Epithelial cell of esophagus (primary cell): ENCODE measurements at regions not wholly inside any gene's neighbourhood (a gene's known extent, or its start where the extent isn't known, plus 50 kb on each side); places are given as distances from the start of the nearest gene placed in this dataset.

Experiments used
- DNase-seq: peaks from one replicate; pipeline ENCODE4 v3.0.0; 2010; ENCODE audit warnings: low read depth
- H3K4me3 ChIP-seq: 2 replicates; pipeline ENCODE4 v1.5.1; 2011; ENCODE audit warnings: mild to moderate bottlenecking, low read length, control low read depth
- TF ChIP-seq, protein P1 (sequence below): IDR thresholded peaks from 2 replicates; pipeline ENCODE4 v1.5.1; 2011; ENCODE audit warnings: low read depth, mild to moderate bottlenecking, low read length, control low read depth, inconsistent platforms; ENCODE audit not compliant: insufficient read depth; ENCODE audit errors: missing control alignments

DNA sequence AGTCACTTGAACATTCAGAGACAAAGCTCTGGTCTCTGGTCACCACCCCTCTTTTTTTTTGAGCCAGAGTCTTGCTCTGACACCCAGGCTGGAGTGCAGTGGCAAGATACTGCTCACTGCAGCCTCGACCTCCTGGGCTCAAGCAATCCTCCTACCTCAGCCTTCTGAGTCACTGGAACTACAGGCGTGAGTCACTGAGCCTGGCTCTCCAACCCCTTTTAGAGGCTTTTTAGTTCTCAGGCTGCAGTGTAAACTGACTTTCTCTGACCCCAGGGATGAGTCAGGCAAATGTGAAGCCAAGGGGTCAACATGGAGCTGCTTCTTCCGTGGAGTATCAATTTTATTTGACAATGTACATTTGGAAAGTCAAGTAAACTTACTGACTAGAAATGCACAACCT, 229.2 kb downstream of the PTTG2 start:
- DNase-seq = peak; percentile 84
- H3K4me3 ChIP-seq = no peak overlapping the region
- TF ChIP-seq, protein P1, sequence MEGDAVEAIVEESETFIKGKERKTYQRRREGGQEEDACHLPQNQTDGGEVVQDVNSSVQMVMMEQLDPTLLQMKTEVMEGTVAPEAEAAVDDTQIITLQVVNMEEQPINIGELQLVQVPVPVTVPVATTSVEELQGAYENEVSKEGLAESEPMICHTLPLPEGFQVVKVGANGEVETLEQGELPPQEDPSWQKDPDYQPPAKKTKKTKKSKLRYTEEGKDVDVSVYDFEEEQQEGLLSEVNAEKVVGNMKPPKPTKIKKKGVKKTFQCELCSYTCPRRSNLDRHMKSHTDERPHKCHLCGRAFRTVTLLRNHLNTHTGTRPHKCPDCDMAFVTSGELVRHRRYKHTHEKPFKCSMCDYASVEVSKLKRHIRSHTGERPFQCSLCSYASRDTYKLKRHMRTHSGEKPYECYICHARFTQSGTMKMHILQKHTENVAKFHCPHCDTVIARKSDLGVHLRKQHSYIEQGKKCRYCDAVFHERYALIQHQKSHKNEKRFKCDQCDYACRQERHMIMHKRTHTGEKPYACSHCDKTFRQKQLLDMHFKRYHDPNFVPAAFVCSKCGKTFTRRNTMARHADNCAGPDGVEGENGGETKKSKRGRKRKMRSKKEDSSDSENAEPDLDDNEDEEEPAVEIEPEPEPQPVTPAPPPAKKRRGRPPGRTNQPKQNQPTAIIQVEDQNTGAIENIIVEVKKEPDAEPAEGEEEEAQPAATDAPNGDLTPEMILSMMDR = no peak

GRCh38 chr4:38190717-38191178, 230.6 kb downstream of the PTTG2 start:
- TF ChIP-seq, protein P1 = no peak
- no peak for DNase-seq
- H3K4me3 ChIP-seq = no peak overlapping the region

GRCh38 chr4:38192516-38192915, 232.3 kb downstream of the PTTG2 start:
- DNase-seq = peak; percentile 39
- TF ChIP-seq, protein P1 = no peak
- H3K4me3 ChIP-seq = no peak overlapping the region

DNA sequence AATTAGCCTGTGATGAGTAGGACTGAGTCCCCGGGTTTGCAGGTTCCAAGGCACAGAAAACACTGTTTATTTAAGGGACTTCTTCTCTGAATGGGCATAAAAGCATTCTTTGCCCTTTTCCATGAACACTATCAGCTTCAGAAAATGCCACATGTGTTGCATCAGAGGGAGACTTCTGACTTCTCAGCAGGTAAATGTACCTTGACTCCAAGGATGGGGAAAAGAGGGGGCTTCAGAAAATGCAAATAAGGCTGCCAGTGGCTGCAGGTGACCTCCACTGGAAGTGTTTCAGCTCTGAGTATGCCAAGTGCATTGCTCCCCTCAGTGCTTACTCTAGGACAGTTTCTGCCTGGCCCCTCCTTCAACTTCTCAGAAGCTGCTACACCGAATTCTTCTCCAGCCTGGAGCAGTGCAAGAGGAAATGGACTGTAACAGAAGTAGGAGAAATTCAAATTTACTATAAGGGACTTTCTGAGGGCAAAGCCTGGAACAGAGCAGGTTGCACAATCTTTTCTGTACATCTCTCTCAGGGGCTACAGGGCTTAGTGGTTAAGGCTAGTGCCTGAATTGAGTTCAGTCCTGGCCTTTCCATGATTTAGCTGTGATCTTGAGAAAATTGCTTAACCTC, 233.2 kb downstream of the PTTG2 start:
- no peak for DNase-seq
- H3K4me3 ChIP-seq = no peak overlapping the region
- TF ChIP-seq, protein P1 = no peak

- no peak overlapping the region for H3K4me3 ChIP-seq
- TF ChIP-seq, protein P1 = no peak
- no peak for DNase-seq
Measured at GRCh38 chr4:38194047-38194602, 233.9 kb downstream of the PTTG2 start.

- TF ChIP-seq, protein P1 = no peak
- DNase-seq = no peak
- H3K4me3 ChIP-seq = no peak overlapping the region
Measured at GRCh38 chr4:38195486-38195885, 235.3 kb downstream of the PTTG2 start.

- DNase-seq = no peak
- TF ChIP-seq, protein P1 = no peak
Measured at GRCh38 chr4:38195911-38196310, 235.7 kb downstream of the PTTG2 start.

More at GRCh38 chr4:38195911-38196310, 235.7 kb downstream of the PTTG2 start:
- no peak overlapping the region for H3K4me3 ChIP-seq
